CD1c-positive myeloid dendritic cell (primary cell): ENCODE measurements at regions not wholly inside any gene's neighbourhood (a gene's known extent, or its start where the extent isn't known, plus 50 kb on each side); places are given as distances from the start of the nearest gene placed in this dataset.
A peak's percentile ranks its signal among the peaks of the same experiment; 100 is the strongest.
"Not testable (repeated sequence)": the region's sequence is repeated elsewhere in the genome, so short reads cannot be mapped to it uniquely, and the experiment has no call there.

Source experiments
- DNase-seq: peaks from one replicate; pipeline ENCODE4 v3.0.0-alpha.2; 2016; ENCODE audit errors: extremely low spot score

DNA sequence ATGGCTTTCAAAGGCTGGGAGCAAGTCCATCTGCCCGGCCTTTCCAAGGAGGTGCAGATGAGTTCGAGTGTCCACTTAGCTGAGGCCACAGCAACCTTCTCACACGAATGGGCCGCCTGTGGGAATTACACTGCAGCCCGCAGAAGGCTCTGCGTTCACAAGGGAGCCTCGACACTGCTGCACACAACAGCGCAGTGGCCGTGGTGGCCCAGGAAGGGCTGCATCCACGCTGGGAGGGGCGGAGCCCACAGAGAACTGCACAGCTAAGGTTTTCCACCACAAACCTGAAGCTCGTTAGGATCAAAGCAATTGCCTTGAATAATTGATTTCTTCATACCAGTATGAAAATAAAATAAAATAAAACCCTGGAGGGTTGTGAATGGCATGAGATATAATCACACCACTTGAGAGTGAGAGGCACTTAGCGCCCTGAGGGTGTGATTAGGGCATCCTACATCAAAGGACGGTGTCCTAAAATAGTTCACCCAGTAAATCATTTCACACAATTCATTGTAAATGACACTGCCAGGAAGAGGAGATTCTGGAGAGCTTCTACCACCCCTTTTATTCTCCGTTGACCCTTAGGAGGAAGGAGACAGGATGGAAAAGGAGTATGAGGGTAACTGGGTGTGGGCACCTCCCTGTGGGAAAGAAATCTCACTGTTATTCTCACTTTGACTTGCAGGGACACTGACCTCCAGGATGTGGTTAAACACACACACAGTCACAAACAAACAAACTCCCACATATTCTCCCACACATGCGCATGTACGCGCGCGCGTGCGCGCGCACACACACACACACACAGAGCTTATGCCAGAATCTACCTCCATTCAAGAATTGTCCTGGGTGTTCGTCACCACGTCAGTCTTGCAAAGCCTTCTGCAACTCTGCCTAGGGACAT lies 256.6 kb upstream of the ID2 start:
- peak; percentile 33 for DNase-seq

DNA sequence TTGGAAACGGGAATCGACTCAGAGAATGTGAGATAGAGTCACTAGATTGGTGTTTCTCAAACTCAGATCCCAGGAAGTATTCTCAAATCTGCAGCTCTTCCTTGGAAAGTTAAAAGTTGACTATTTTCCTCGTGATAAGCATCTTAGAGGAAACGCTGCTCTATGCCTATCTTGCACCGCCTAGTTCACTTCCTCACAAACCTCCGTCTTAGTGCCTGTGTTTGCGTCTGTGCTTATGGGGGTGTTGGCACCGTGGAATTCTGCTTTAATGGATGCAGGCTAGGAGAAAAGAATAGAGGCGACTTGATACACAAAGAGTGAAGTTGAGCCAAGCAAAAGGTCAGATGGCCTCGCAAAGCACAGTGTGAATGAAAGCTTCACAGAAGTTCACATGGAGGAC lies 255.3 kb upstream of the ID2 start:
- DNase-seq = no peak

DNA sequence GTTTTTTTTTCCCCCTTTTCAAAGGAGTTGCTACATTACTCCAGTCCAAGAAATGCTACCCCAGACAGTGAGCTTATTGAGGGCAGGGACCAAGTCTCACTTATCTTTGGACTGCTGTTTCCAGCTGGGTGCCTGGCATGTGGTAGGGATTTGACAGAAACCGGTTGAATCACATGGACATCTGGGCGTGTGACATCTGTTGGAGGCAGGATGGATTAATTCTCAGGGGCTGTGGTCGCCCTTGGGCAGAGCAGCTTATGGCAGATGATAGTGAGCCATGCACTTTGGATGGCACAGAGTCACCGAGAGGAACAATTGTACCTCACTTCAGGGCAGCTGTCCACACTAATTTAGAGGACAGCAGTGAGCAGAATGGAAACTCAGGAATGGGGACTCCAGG lies 254.6 kb upstream of the ID2 start:
- DNase-seq = no peak

- no peak for DNase-seq
Observed at GRCh38 chr2:8430628-8431027, 251.2 kb upstream of the ID2 start.

- no peak for DNase-seq
Observed at GRCh38 chr2:8431446-8432125, 250.3 kb upstream of the ID2 start.

GRCh38 chr2:8432706-8433336 lies 249.0 kb upstream of the ID2 start:
- no peak for DNase-seq

GRCh38 chr2:8433390-8433789 lies 248.5 kb upstream of the ID2 start:
- no peak for DNase-seq

- DNase-seq = no peak
Observed at GRCh38 chr2:8435608-8436007, 246.2 kb upstream of the ID2 start.

DNA sequence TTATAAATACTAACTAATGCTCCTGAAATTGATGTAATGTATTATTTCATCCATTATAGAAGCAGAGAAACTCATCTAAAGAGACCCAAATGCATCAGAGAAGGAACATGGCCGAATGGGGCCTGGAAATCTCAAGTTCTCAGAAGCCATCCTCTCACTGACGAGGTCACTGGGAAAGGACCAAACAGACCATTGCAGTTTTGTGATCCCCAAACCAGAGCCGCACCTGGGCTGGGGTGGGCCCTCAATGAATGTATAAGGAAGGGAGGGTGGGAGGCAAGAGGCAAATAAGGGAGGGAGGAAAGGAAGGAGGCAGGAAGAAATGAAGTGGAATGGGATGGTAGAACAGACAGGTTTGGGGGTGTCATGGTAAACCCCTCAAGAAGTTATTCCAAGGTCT lies 245.3 kb upstream of the ID2 start:
- no peak for DNase-seq

DNA sequence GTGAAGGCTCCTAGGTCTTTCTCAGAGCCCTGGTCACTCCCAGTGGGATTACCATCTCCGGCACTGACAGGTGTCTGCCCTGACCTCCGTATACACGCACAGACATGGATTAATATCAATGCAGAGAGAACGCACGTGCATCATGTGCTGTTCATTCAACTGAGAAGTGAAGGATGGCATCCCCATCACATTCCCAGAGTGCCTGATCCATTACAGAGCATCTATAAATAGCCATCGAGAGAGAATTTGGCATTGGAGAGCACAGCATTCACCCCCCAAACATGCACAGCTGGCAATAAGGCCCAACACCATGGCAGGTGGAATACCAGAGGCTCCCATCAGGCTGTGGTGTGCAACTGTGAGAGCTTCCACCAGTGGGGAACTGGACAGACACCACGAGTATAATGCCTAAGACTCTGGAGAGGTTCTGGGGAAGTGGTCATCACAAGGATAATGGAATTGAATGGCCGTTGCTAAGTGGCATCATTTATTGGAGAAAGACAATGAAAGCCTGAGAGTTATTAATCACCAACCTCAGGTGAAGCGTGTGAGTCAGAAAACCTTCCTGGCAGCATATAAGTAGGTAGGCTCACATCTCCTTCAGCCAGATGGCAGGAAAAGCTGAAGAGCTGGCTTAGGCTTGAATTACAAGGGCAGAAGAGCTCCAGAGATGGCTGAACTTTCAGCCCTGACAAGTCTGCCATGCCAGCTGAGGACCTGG lies 244.5 kb upstream of the ID2 start:
- DNase-seq = no peak

DNA sequence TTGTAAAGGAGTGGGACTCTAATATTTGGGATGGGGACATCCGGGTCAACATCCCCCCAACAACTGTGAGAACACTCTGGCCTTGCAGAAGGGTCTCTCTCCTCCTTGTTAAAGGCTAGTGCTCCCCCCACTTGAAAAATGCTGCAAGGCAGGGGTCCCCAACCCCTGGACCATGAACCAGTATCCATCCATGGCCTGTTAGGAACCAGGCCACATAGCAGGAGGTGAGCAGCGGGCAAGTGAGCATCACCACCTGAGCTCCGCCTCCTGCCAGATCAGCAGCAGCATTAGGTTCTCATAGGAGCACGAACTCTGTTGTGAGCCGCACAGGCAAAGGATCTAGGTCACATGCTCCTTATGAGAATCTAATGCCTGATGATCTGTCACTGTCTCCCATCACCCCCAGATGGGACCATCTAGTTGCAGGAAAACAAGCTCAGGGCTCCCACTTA lies 243.9 kb upstream of the ID2 start:
- DNase-seq = no peak

GRCh38 chr2:8438476-8438875 lies 243.4 kb upstream of the ID2 start:
- DNase-seq = peak; percentile 65

- no peak for DNase-seq
Observed at GRCh38 chr2:8438996-8439395, 242.9 kb upstream of the ID2 start.

- no peak for DNase-seq
Observed at GRCh38 chr2:8440029-8440778, 241.7 kb upstream of the ID2 start.

DNA sequence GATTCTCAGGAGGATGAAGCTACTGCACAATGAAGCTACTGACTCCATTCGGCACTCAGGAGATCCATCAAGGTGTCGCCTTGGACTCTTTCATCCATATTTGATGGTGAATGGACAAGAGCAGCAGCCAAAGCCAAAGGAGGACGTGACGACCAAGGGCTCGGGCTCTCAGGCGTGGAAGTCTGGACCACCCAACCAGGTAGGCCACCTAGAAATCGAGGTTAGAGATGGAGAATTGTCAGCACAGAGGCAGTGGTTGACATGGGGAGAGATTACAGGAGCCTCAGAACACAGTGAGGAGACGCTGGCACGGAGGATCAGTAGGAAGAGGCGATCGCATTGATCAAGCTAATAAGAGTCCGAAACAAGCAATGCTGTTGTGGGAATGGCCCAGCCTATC lies 240.5 kb upstream of the ID2 start:
- no peak for DNase-seq

DNA sequence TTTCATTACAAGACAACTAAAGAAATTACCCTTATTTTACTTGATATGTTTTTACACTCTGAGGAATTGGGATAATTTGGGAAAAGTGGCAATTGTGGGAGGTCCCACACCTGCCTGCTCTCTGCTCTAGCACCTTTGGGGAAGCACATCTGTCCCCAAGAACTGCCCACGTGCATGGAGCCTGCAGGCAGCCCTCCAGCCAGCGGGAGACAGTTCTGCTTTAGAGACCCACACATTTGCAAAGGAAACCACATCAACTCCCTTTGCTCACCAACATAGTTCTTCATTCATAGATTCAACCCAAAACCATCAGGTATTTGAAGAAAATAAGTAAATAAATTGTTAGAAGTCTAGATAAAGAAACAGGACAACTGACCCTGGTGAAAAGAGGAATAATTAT lies 239.9 kb upstream of the ID2 start:
- DNase-seq = peak; percentile 60

GRCh38 chr2:8442833-8443486 lies 238.9 kb upstream of the ID2 start:
- no peak for DNase-seq

- no peak for DNase-seq
Observed at GRCh38 chr2:8445580-8445979, 236.3 kb upstream of the ID2 start.

DNA sequence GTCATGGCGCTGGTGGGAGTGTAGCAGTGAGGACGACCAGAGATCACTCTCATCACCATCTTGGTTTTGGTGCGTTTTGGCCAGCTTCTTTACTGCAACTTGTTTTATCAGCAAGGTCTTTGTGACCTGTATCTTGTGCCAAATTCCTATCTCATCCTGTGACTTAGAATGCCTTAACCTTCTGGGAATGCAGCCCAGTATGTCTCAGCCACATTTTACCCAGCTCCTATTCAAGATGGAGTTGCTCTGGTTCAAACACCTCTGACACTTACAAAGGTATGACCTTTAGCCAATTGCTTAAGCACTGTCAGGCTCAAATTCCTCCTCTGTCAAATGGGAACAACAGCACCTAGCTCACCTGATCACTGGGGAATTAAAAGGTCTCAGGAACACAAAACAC lies 235.1 kb upstream of the ID2 start:
- DNase-seq = not testable (repeated sequence)

DNA sequence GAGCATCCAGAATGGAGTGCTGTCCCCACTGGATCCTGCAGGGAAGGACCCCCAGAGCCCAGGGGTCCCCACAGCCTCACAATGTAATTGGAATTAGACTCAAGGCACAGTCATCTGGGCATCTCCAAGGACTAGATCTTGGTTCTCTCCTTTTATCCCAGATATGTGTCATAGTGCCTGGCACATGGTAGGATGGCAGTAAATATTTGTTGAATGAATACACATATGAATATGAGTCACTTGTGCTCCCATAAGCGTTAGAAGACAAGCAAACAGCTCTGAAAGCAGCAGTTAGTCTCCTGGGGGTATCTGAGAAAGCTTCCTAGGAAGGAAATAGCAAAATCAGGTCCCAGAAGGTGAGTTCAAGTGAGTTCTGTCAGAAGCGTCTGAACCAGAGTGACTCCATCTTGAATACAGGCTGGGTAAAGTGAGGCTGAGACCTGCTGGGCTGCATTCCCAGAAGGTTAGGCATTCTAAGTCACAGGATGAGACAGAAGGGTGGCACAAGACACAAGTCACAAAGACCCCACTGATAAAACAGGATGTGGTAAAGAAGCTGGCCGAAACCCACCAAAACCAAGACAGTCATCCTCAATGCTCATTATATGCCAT lies 234.1 kb upstream of the ID2 start:
- no peak for DNase-seq
